Neural cell (in vitro differentiated cells): ENCODE measurements at regions not wholly inside any gene's neighbourhood (a gene's known extent, or its start where the extent isn't known, plus 50 kb on each side); places are given as distances from the start of the nearest gene placed in this dataset.

ENCODE experiments used
- H2AFZ ChIP-seq: fragments of 200-600, 300-800 bp; sonication (generic), shearing (Covaris generic); 2 replicates; pipeline ENCODE4 v1.6.0; 2014; ENCODE audit warnings: low read depth, mild to moderate bottlenecking, antibody characterized with exemption, low read length, moderate library complexity
- H3F3A ChIP-seq: fragments of 200-600 bp; shearing (Covaris generic); 2 replicates; pipeline ENCODE4 v1.6.1; 2016; ENCODE audit warnings: mild to moderate bottlenecking, moderate library complexity, mixed read lengths, antibody characterized with exemption, low read length; ENCODE audit not compliant: insufficient read depth, poor library complexity, severe bottlenecking
- H3K27ac ChIP-seq: fragments of 200-600, 300-800 bp; sonication (generic), shearing (Covaris generic); 2 replicates; pipeline ENCODE4 v1.5.1; 2014; ENCODE audit warnings: mild to moderate bottlenecking, low read length, moderate library complexity
- H3K27me3 ChIP-seq: fragments of 300-800, 200-600 bp; sonication (generic), shearing (Covaris generic); 2 replicates; pipeline ENCODE4 v1.6.0; 2014; ENCODE audit warnings: mild to moderate bottlenecking, low read depth, low read length, moderate library complexity; ENCODE audit not compliant: insufficient read depth
- H3K36me3 ChIP-seq: fragments of 300-800, 200-600 bp; sonication (generic), shearing (Covaris generic); 2 replicates; pipeline ENCODE4 v1.5.1; 2014; ENCODE audit warnings: mild to moderate bottlenecking, antibody characterized with exemption, low read length, moderate library complexity; ENCODE audit not compliant: insufficient read depth
- H3K4me2 ChIP-seq: fragments of 300-800, 200-600 bp; sonication (generic), shearing (Covaris generic); 2 replicates; pipeline ENCODE4 v1.6.0; 2014; ENCODE audit warnings: mild to moderate bottlenecking, low read length
- H3K4me3 ChIP-seq: fragments of 300-800, 200-600 bp; sonication (generic), shearing (Covaris generic); 2 replicates; pipeline ENCODE4 v1.5.1; 2014; ENCODE audit warnings: mild to moderate bottlenecking, low read length, moderate library complexity
- H3K79me2 ChIP-seq: fragments of 200-600 bp; shearing (Covaris generic); replicated peaks from 2 replicates; pipeline ENCODE4 v1.6.0; 2014; ENCODE audit warnings: mild to moderate bottlenecking, low read length, moderate library complexity; ENCODE audit not compliant: insufficient read depth
- H3K9ac ChIP-seq: fragments of 300-800, 200-600 bp; sonication (generic), shearing (Covaris generic); 2 replicates; pipeline ENCODE4 v1.6.1; 2016; ENCODE audit warnings: mild to moderate bottlenecking, low read length, mixed read lengths
- H3K9me2 ChIP-seq: fragments of 200-600 bp; shearing (Covaris generic); 2 replicates; pipeline ENCODE4 v1.6.1; 2016; ENCODE audit warnings: mild to moderate bottlenecking, low read length, mixed read lengths; ENCODE audit not compliant: insufficient read depth
- H3K9me3 ChIP-seq: fragments of 200-600, 300-800 bp; sonication (generic), shearing (Covaris generic); 2 replicates; pipeline ENCODE4 v1.6.1; 2016; ENCODE audit warnings: mild to moderate bottlenecking, mixed run types, low read length, moderate library complexity, mixed read lengths
- H4K20me1 ChIP-seq: fragments of 200-600 bp; shearing (Covaris generic); 2 replicates; pipeline ENCODE4 v1.6.1; 2016; ENCODE audit warnings: mild to moderate bottlenecking, mixed run types; ENCODE audit not compliant: insufficient read depth
- CTCF ChIP-seq: fragments of 450-650 bp; IDR thresholded peaks from 2 replicates; pipeline ENCODE4 v1.5.1; 2014; ENCODE audit warnings: antibody characterized with exemption, mild to moderate bottlenecking, moderate library complexity; ENCODE audit not compliant: poor library complexity, severe bottlenecking
- EP300 ChIP-seq: fragments of 450-650 bp; conservative IDR thresholded peaks from 2 replicates; pipeline ENCODE4 v1.6.1; 2014; ENCODE audit warnings: antibody characterized with exemption, mild to moderate bottlenecking, moderate library complexity; ENCODE audit not compliant: poor library complexity, severe bottlenecking
- EZH2 ChIP-seq: fragments of 200-600, 300-800 bp; shearing (Covaris generic), sonication (generic); IDR thresholded peaks from 2 replicates; pipeline ENCODE4 v1.6.1; 2014; ENCODE audit warnings: antibody characterized with exemption, low read length, borderline replicate concordance, mild to moderate bottlenecking; ENCODE audit not compliant: insufficient read depth, poor library complexity, severe bottlenecking
- MXI1 ChIP-seq: fragments of 450-650 bp; conservative IDR thresholded peaks from 2 replicates; pipeline ENCODE4 v1.6.1; 2014; ENCODE audit warnings: antibody characterized with exemption, mild to moderate bottlenecking; ENCODE audit not compliant: poor library complexity, severe bottlenecking
- POLR2AphosphoS5 ChIP-seq: IDR thresholded peaks from 2 replicates; pipeline ENCODE4 v1.6.1; 2012
- RAD21 ChIP-seq: fragments of 450-650 bp; conservative IDR thresholded peaks from 2 replicates; pipeline ENCODE4 v1.6.1; 2014; ENCODE audit warnings: antibody characterized with exemption, mild to moderate bottlenecking, moderate library complexity
- REST ChIP-seq: IDR thresholded peaks from 2 replicates; pipeline ENCODE4 v1.6.1; 2012; ENCODE audit warnings: borderline replicate concordance
- SMC3 ChIP-seq: fragments of 450-650 bp; conservative IDR thresholded peaks from 2 replicates; pipeline ENCODE4 v1.6.1; 2014; ENCODE audit warnings: antibody characterized with exemption, mild to moderate bottlenecking, moderate library complexity; ENCODE audit not compliant: poor library complexity
- TAF1 ChIP-seq: IDR thresholded peaks from 2 replicates; pipeline ENCODE4 v1.6.1; 2012; ENCODE audit warnings: low read depth

GRCh38 chr12:77325511-77326236 lies 260.3 kb upstream of the E2F7 start:
- no peaks in the 10 kb centered on the region for H3K9me3 ChIP-seq
- no peaks in the 10 kb centered on the region for H3K36me3 ChIP-seq
- no peaks in the 10 kb centered on the region for H3K9me2 ChIP-seq
- H3K4me2 ChIP-seq, result peak overlapping the region; percentile 94
- TF ChIP-seq CTCF (no peak), RAD21 (peak; percentile 53)
- peak overlapping the region; percentile 77 for H3K4me3 ChIP-seq
- no peaks in the 10 kb centered on the region for H4K20me1 ChIP-seq
- H3F3A ChIP-seq, result no peaks in the 10 kb centered on the region
- peak overlapping the region; percentile 78 for H3K9ac ChIP-seq
- H3K27ac ChIP-seq, result peak overlapping the region; percentile 83
- H3K79me2 ChIP-seq, result peaks cover 59% of the 10 kb centered on the region
- peak overlapping the region; percentile 77 for H2AFZ ChIP-seq
- no peaks in the 10 kb centered on the region for H3K27me3 ChIP-seq

GRCh38 chr12:77324763-77325468 lies 259.5 kb upstream of the E2F7 start:
- no peaks in the 10 kb centered on the region for H3K9me2 ChIP-seq
- no peaks in the 10 kb centered on the region for H3K9me3 ChIP-seq
- H4K20me1 ChIP-seq, result no peaks in the 10 kb centered on the region
- H3K4me3 ChIP-seq, result peak overlapping the region; percentile 77
- H3K36me3 ChIP-seq, result no peaks in the 10 kb centered on the region
- TF ChIP-seq TAF1 (peak; percentile 47), SMC3 (peak; percentile 80), REST (no peak), EP300 (peak; percentile 55), RAD21 (peak; percentile 73), EZH2 (no peak), MXI1 (peak; percentile 65), POLR2AphosphoS5 (peak; percentile 47), CTCF (peak; percentile 88)
- H3K27me3 ChIP-seq, result no peaks in the 10 kb centered on the region
- H2AFZ ChIP-seq, result peak overlapping the region; percentile 77
- H3K4me2 ChIP-seq, result peak overlapping the region; percentile 49
- H3K27ac ChIP-seq, result peak overlapping the region; percentile 83
- no peaks in the 10 kb centered on the region for H3F3A ChIP-seq
- H3K9ac ChIP-seq, result peak overlapping the region; percentile 78
- peaks cover 51% of the 10 kb centered on the region for H3K79me2 ChIP-seq
